WTC11 (cell line): ENCODE measurements at regions not wholly inside any gene's neighbourhood (a gene's known extent, or its start where the extent isn't known, plus 50 kb on each side); places are given as distances from the start of the nearest gene placed in this dataset.

Experiments used
- ATAC-seq: fragments of 200-7000 bp; cut with Tn5 transposase; 2 replicates; pipeline ENCODE4 v1.10.0; 2021; ENCODE audit warnings: mild to moderate bottlenecking, moderate library complexity
- CTCF ChIA-PET: fragments of 300-600 bp; sonication (Branson Sonifier 250); formaldehyde crosslinking; loops from one replicate; lab custom pipeline; 2021; ENCODE audit warnings: antibody characterized with exemption; lab: Charles Lee
- POLR2A ChIA-PET: fragments of 350-600 bp; sonication (Branson Sonifier 250); formaldehyde crosslinking; loops from one replicate; lab custom pipeline; 2021; ENCODE audit warnings: antibody characterized with exemption; lab: Charles Lee
- DNase-seq: peaks from one replicate; pipeline ENCODE4 v3.0.0; 2021; ENCODE audit warnings: low spot score
- H3K27ac Mint-ChIP-seq: 2 replicates; pipeline ENCODE4 v1.8.0; 2021; ENCODE audit warnings: mixed read lengths
- H3K27me3 Mint-ChIP-seq: 2 replicates; pipeline ENCODE4 v1.8.0; 2021; ENCODE audit warnings: low read depth, mild to moderate bottlenecking, moderate library complexity, mixed read lengths
- H3K36me3 Mint-ChIP-seq: 2 replicates; pipeline ENCODE4 v1.8.0; 2021; ENCODE audit warnings: mixed read lengths
- H3K4me1 Mint-ChIP-seq: 2 replicates; pipeline ENCODE4 v1.8.0; 2022; ENCODE audit warnings: mixed read lengths
- H3K4me3 Mint-ChIP-seq: 2 replicates; pipeline ENCODE4 v1.8.0; 2021; ENCODE audit warnings: mild to moderate bottlenecking, moderate library complexity, mixed read lengths
- H3K9me3 Mint-ChIP-seq: 2 replicates; pipeline ENCODE4 v1.8.0; 2021; ENCODE audit warnings: mixed read lengths
- AR ChIP-seq: fragments of 250-450 bp; sonication (Bioruptor Pico); IDR thresholded peaks from 2 replicates; pipeline ENCODE4 v1.9.0; 2021; ENCODE audit warnings: mild to moderate bottlenecking
- ARID4B ChIP-seq: sonication (generic); formaldehyde crosslinking; IDR thresholded peaks from 2 replicates; pipeline ENCODE4 v1.8.0; 2023; ENCODE audit warnings: missing genetic modification reagents, mild to moderate bottlenecking, borderline replicate concordance
- ATF3 ChIP-seq: sonication (generic); formaldehyde crosslinking; conservative IDR thresholded peaks from 2 replicates; pipeline ENCODE4 v1.8.1; 2022; ENCODE audit warnings: mild to moderate bottlenecking, missing genetic modification reagents
- CREB1 ChIP-seq: sonication (generic); formaldehyde crosslinking; IDR thresholded peaks from 2 replicates; pipeline ENCODE4 v1.8.0; 2023; ENCODE audit warnings: mild to moderate bottlenecking, missing genetic modification reagents
- CREM ChIP-seq: sonication (generic); formaldehyde crosslinking; IDR thresholded peaks from 2 replicates; pipeline ENCODE4 v1.8.1; 2022; ENCODE audit warnings: mild to moderate bottlenecking, missing genetic modification reagents, moderate library complexity
- ELF4 ChIP-seq: sonication (generic); formaldehyde crosslinking; IDR thresholded peaks from 2 replicates; pipeline ENCODE4 v1.8.1; 2022; ENCODE audit warnings: low read depth, mild to moderate bottlenecking, moderate library complexity, missing genetic modification reagents
- EMX1 ChIP-seq: fragments of 250-450 bp; sonication (Bioruptor Pico); IDR thresholded peaks from 2 replicates; pipeline ENCODE4 v1.8.0; 2021; ENCODE audit warnings: mild to moderate bottlenecking
- FOXK1 ChIP-seq: sonication (generic); formaldehyde crosslinking; IDR thresholded peaks from 2 replicates; pipeline ENCODE4 v1.8.0; 2022; ENCODE audit warnings: mild to moderate bottlenecking, moderate library complexity, missing genetic modification reagents
- IRF2 ChIP-seq: sonication (generic); formaldehyde crosslinking; IDR thresholded peaks from 2 replicates; pipeline ENCODE4 v1.8.0; 2022; ENCODE audit warnings: low read depth, missing genetic modification reagents, borderline replicate concordance
- JUN ChIP-seq: sonication (generic); formaldehyde crosslinking; IDR thresholded peaks from 2 replicates; pipeline ENCODE4 v1.8.0; 2023; ENCODE audit warnings: mild to moderate bottlenecking, missing genetic modification reagents
- PRRX2 ChIP-seq: fragments of 250-450 bp; sonication (Bioruptor Pico); IDR thresholded peaks from 2 replicates; pipeline ENCODE4 v1.8.0; 2021; ENCODE audit warnings: mild to moderate bottlenecking
- TEAD4 ChIP-seq: sonication (generic); formaldehyde crosslinking; IDR thresholded peaks from 2 replicates; pipeline ENCODE4 v1.8.0; 2022; ENCODE audit warnings: mild to moderate bottlenecking, missing genetic modification reagents
- ZBTB21 ChIP-seq: sonication (generic); formaldehyde crosslinking; IDR thresholded peaks from 2 replicates; pipeline ENCODE4 v1.8.1; 2023; ENCODE audit warnings: mild to moderate bottlenecking, missing genetic modification reagents, borderline replicate concordance
- ZNF425 ChIP-seq: fragments of 250-450 bp; sonication (Bioruptor Pico); conservative IDR thresholded peaks from 2 replicates; pipeline ENCODE4 v1.9.0; 2021; ENCODE audit warnings: mild to moderate bottlenecking
- TF ChIP-seq, protein P1 (sequence below): sonication (generic); formaldehyde crosslinking; IDR thresholded peaks from 2 replicates; pipeline ENCODE4 v1.8.0; 2022; ENCODE audit warnings: missing genetic modification reagents

DNA sequence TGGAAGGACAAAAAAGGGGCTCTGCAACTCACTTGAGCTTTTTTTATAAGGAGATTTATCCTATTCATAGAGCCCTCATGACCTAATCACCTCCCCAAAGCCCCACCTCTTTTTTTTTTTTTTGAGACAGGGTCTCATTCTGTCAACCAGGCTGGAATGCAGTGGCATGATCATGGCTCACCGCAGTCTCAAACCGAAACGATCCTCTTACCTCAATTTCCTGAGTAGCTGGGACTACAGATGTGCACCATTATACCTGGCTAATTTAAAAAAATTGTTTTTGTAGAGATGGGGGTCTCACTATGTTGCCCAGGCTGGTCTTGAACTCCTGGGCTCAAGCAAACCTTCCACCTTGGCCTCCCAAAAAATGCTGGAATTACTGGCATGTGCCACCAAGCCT, 61.6 kb upstream of the PDGFRA start:
- Mint-ChIP-seq H3K9me3 (no peaks in the 10 kb centered on the region), H3K4me3 (no peak overlapping the region), H3K36me3 (no peaks in the 10 kb centered on the region), H3K27me3 (no peaks in the 10 kb centered on the region), H3K4me1 (no peaks in the 10 kb centered on the region), H3K27ac (no peak overlapping the region)
- POLR2A ChIA-PET, result no interaction called here
- TF ChIP-seq EMX1 (CRISPR knock-in tag) (no peak), ATF3 (no peak), ARID4B (CRISPR knock-in tag) (no peak), AR (no peak), JUN (CRISPR knock-in tag) (no peak), ZBTB21 (CRISPR knock-in tag) (no peak), FOXK1 (CRISPR knock-in tag) (no peak), CREB1 (CRISPR knock-in tag) (no peak), TEAD4 (no peak), ELF4 (CRISPR knock-in tag) (no peak), CREM (no peak), IRF2 (CRISPR knock-in tag) (no peak), ZNF425 (CRISPR knock-in tag) (no peak), PRRX2 (CRISPR knock-in tag) (no peak)
- TF ChIP-seq, protein P1, sequence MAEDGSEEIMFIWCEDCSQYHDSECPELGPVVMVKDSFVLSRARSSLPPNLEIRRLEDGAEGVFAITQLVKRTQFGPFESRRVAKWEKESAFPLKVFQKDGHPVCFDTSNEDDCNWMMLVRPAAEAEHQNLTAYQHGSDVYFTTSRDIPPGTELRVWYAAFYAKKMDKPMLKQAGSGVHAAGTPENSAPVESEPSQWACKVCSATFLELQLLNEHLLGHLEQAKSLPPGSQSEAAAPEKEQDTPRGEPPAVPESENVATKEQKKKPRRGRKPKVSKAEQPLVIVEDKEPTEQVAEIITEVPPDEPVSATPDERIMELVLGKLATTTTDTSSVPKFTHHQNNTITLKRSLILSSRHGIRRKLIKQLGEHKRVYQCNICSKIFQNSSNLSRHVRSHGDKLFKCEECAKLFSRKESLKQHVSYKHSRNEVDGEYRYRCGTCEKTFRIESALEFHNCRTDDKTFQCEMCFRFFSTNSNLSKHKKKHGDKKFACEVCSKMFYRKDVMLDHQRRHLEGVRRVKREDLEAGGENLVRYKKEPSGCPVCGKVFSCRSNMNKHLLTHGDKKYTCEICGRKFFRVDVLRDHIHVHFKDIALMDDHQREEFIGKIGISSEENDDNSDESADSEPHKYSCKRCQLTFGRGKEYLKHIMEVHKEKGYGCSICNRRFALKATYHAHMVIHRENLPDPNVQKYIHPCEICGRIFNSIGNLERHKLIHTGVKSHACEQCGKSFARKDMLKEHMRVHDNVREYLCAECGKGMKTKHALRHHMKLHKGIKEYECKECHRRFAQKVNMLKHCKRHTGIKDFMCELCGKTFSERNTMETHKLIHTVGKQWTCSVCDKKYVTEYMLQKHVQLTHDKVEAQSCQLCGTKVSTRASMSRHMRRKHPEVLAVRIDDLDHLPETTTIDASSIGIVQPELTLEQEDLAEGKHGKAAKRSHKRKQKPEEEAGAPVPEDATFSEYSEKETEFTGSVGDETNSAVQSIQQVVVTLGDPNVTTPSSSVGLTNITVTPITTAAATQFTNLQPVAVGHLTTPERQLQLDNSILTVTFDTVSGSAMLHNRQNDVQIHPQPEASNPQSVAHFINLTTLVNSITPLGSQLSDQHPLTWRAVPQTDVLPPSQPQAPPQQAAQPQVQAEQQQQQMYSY (CRISPR knock-in tag), result no peak
- ATAC-seq (no peak), DNase-seq (no peak)
- CTCF ChIA-PET, result no interaction called here
